Prostate gland (tissue), 2 donors: ENCODE measurements at regions not wholly inside any gene's neighbourhood (a gene's known extent, or its start where the extent isn't known, plus 50 kb on each side); places are given as distances from the start of the nearest gene placed in this dataset.

Experiments
- CTCF ChIP-seq, 4 experiments: fragments of 200-600 bp in 2 of 4; fragments of 450-650 bp in 2 of 4; sonication (generic) in 2 of 4; IDR thresholded peaks; 1 replicate in 3 of 4; 2 replicates in 1 of 4; pipeline ENCODE4 v1.5.1; 2016 to 2019; ENCODE audit warnings: antibody characterized with exemption in 4 of 4, mild to moderate bottlenecking in 2 of 4, moderate library complexity in 2 of 4
- POLR2A ChIP-seq: fragments of 450-650 bp; IDR thresholded peaks from one replicate; pipeline ENCODE4 v1.6.1; 2016; ENCODE audit warnings: antibody characterized with exemption, mild to moderate bottlenecking

- TF ChIP-seq POLR2A: no peak
- TF ChIP-seq CTCF (IDR thresholded peaks at IDR 0.05): no peak
Measured at GRCh38 chr11:133608496-133608895, 76.2 kb upstream of the OPCML start.
